NB4 (cell line): ENCODE measurements at regions not wholly inside any gene's neighbourhood (a gene's known extent, or its start where the extent isn't known, plus 50 kb on each side); places are given as distances from the start of the nearest gene placed in this dataset.

Experiments used
- DNase-seq: peaks from one replicate; pipeline ENCODE4 v3.0.0; 2010; ENCODE audit warnings: low read depth
- H3K4me3 ChIP-seq: one replicate; pipeline ENCODE4 v1.5.1; 2011; ENCODE audit warnings: mild to moderate bottlenecking, low read depth, low read length, moderate library complexity
- CTCF ChIP-seq: IDR thresholded peaks from one replicate; pipeline ENCODE4 v1.5.1; 2012; ENCODE audit warnings: low read depth, low read length
- MYC ChIP-seq: IDR thresholded peaks from 2 replicates; pipeline ENCODE4 v1.6.1; 2011; ENCODE audit warnings: low read depth, low read length
- POLR2A ChIP-seq: IDR thresholded peaks from 2 replicates; pipeline ENCODE4 v1.6.1; 2011; ENCODE audit warnings: mild to moderate bottlenecking; ENCODE audit not compliant: insufficient read length; ENCODE audit errors: extremely low read depth
- TF ChIP-seq, protein P1 (sequence below): IDR thresholded peaks from 2 replicates; pipeline ENCODE4 v1.6.1; 2011; ENCODE audit warnings: low read depth, low read length

DNA sequence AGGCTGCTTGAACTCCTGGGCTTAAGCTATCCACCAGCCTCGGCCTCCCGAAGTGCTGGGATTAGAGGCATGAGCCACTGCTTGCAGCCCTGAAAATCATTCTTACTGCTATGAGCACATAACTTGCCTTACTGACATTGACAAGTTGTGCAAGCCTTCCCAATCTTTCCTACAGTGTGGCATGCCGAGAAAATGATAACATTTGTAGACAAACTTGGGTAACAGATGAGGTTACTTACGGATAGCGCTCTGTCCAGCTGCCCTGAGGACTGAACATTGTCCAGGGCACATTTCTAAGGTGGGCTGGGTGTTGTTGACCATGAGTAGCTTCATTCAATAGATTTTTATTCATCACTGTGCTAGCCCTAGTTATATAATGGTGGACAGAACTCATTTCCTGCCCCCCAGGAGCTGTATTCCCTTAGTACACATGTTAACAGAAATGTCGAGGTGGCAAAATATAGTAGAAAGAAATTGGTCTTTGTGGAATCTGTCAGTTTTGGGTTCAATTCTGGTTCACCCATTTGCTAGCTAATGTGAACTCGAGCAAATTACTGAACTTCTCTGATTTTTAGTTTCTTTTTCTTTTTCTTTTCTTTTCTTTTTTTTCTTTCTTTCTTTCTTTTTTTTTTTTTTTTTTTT, 118.4 kb upstream of the AKIRIN2 start:
- TF ChIP-seq CTCF (no peak), POLR2A (no peak), MYC (no peak)
- TF ChIP-seq, protein P1, sequence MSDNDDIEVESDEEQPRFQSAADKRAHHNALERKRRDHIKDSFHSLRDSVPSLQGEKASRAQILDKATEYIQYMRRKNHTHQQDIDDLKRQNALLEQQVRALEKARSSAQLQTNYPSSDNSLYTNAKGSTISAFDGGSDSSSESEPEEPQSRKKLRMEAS, result no peak
- no peak for DNase-seq
- no peak overlapping the region for H3K4me3 ChIP-seq

- TF ChIP-seq MYC (no peak), CTCF (no peak), POLR2A (no peak)
- TF ChIP-seq, protein P1, result no peak
- no peak for DNase-seq
- no peak overlapping the region for H3K4me3 ChIP-seq
Measured at GRCh38 chr6:87817183-87817582, 115.2 kb upstream of the AKIRIN2 start.

DNA sequence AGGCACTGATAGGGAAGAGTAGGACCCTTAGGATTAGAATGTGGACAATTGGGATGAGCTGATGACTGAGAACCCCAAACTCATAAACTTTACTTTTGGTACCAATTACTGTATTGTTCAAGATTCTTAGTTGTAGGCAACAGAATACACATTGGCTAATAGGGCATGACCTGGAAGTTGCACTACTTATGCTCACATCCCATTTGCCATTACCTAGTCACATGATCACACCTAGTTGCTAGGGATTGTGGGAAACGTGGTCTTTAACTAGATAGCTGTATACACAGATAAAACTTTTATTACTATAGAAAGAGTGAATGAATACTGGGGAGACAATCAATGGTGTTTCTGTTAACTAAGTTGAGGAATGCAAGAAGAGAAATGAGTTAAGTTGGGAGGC, 113.4 kb upstream of the AKIRIN2 start:
- TF ChIP-seq CTCF (no peak), POLR2A (no peak), MYC (no peak)
- TF ChIP-seq, protein P1, result no peak
- H3K4me3 ChIP-seq, result no peak overlapping the region
- no peak for DNase-seq

GRCh38 chr6:87808005-87808757, 106.1 kb upstream of the AKIRIN2 start:
- no peak for TF ChIP-seq POLR2A
- TF ChIP-seq, protein P1, result no peak
- TF ChIP-seq MYC, result no peak
- TF ChIP-seq CTCF, result no peak
- no peak overlapping the region for H3K4me3 ChIP-seq
- DNase-seq, result peak; percentile 18

DNA sequence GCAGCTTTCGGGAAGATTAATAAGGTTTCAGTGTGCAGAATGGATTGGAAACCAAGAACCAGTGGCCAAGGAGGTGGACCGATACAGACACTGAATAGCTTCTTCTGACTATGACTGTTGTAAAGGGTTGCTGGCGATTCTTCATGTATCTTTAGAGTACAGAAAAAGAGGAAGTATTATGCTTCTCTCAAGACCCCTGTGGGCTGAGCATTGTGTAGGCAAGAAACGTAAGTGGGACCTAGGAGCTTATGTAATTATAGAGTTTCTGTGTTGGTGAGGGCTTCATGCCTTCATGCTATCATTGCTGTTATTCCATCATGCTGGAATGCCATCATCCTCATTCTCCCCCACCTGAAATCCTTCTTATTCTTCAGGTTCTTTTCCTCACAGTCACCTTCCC, 105.4 kb upstream of the AKIRIN2 start:
- H3K4me3 ChIP-seq, result no peak overlapping the region
- peak; percentile 74 for DNase-seq
- TF ChIP-seq POLR2A, result no peak
- TF ChIP-seq, protein P1, result no peak
- no peak for TF ChIP-seq CTCF
- no peak for TF ChIP-seq MYC
